SW 1271 (cell line): ENCODE measurements at regions not wholly inside any gene's neighbourhood (a gene's known extent, or its start where the extent isn't known, plus 50 kb on each side); places are given as distances from the start of the nearest gene placed in this dataset.
"Not testable (repeated sequence)": the region's sequence is repeated elsewhere in the genome, so short reads cannot be mapped to it uniquely, and the experiment has no call there.

Source experiments
- DNase-seq, 2 experiments: peaks; one replicate each; lab custom pipeline; 2025; lab: John Stamatoyannopoulos, UW

DNA sequence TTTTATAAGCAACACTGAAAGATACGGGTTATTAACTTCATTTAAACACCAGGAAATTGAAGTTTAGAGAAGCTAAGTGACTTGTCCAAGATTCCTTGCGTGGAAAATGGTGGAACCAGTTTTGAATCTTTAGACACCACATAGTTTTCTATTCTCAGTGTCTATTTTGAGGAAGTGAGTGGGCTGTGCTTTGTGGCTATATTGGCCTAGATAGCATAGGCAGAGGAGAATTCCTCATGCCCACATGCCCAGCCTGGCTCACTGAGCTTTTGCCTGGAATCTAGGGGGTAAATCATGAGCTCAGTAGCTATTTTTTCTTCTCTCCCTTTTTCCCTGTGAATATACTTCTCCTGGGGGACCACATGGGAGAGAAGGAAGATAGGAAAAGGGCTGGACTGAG, 431.3 kb downstream of the HS3ST3B1 start:
- DNase-seq: no peak

DNA sequence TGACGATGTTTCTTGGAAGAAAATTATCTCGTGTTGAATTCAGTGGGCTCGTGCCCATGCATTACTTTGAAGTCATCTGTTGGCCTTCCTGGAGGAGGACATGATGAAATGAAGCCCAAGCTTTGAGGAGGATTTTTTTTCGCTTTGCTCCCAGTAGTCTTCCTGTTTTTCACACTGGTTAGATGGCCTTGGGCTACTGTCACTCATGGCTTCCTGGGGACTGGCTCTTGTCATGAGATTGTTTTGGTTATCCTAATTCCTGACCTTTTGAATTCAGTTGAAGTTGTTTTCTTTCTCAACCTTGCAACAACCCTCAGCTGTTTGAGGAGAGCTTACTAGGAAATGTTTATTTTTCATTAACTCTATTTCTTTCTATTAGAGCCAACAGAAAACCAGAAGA, 430.7 kb downstream of the HS3ST3B1 start:
- no peak for DNase-seq

DNA sequence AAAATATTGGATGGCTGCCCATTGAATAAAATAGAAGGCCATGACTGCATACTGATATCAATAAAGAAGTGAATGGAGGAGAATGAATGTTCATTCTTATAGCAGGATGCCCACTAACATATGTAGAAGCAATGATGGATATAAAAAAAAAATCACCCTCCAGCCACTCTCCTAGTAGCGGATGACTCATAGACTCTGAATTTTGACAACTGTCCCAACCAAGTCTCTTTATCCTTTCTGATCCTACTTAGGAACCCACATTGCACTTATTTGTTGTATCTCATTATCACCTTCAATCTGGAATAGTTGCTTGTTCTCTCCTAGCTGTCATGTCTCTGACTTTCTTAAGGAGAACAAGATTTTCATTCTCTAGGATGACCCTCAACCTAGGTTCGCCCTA, 429.9 kb downstream of the HS3ST3B1 start:
- DNase-seq: no peak

DNA sequence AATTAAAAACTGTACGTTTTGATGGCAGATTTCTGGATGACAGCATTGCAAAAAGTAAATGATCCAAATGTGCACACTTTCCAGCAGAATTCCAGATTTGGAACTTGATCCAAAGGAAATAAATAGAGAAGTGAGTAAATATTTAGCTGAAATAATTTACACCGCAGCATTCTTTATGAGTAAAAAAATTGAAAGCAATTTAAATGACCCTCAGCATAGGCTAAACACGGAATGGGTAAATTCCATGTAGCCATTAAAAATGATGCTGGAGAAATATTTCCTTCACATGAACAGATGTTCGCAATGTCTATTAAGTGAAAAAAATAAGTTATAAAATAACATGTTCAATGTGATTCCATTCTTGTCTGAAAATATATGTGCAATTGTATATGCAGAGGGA, 424.8 kb downstream of the HS3ST3B1 start:
- no peak for DNase-seq

DNA sequence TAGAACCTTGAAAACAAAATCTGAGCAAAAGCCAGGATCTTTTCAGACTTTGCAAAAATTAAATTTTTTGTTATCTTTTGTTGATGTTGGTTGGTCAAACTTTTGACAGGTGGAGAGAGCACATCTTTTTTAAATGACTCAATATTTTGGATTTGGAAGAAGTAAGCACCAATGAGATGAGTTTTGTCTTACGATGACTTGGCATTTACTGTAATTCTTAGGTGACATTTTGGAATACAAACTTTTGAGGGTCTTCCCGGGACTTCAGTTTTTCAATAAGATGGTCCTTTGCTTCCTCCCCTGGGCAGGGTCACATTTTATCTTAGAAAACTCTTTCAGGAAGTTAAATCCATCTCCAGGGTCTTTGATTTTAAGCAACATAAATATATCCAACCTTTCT, 423.9 kb downstream of the HS3ST3B1 start:
- no peak for DNase-seq

DNA sequence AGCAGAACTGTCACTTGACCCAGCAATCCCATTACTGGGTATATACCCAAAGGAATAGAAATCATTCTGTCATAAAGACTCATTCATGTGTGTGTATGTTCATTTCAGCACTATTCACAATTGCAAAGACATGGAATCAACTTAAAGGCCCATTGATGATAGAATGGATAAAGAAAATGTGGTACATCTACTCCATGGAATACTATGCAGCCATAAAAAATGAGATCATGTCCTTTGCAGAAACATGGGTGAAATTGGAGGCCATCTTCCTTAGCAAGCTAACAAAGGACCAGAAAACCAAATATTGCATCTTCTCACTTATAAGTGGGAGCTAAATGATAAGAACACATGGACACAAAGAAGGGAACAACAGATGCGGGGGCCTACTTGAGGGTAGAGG, 422.5 kb downstream of the HS3ST3B1 start:
- DNase-seq: not testable (repeated sequence)

DNA sequence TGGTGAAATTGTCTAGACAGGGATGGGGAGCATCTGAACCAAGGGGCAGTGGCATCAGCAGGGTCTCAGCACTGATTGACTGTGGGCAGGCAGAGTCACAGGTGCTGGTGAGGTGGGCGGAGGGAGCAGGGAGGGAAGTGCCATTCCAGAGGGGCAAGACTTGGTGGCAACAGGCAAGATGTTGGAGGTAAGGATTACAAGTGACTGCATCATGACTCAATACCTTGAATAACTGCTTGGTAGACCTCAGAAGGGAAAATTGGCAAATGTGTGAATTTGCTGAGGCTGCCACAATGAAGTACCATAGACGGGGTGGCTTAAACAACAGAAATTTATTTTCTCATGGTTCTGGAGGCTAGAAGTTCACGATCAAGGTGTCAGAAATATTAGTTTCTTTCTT, 419.1 kb downstream of the HS3ST3B1 start:
- DNase-seq: no peak

DNA sequence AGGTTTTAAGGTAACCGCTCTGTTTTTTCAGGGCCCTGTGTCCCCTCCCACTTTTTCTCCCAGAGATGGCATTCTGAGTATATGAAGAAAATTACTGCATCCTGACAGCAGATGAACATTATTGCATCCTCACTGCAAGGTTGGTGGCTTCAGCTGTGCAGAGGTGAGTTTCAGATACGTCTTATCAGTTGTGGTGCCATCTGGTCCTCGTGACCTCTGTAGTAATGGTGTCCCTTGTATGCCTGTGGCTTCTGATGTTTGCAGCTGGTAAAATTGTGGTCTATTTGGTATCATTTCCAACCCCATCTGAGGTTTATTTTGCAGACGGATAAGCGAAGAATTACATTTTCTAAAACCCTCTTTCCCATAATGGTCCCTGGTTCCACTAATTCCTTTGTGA, 417.0 kb downstream of the HS3ST3B1 start:
- DNase-seq: no peak

DNA sequence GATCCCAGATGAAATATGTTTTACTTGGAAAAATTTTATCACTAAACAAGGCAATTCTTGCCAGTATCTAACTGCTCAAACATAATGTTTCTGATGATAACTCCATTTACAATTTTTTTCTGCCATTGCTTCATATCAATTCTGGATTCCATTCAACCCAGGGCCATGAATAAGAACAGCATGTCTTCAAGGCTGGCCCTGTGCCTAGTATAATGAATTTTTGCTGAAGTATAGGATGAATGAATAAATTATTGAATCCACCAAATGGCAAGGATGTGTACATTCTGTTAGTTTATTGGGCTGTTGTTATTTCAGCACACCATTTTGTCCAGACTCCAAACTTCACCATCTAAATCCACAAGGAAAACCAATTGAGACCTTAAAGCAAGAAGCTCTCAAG, 414.7 kb downstream of the HS3ST3B1 start:
- DNase-seq: no peak

DNA sequence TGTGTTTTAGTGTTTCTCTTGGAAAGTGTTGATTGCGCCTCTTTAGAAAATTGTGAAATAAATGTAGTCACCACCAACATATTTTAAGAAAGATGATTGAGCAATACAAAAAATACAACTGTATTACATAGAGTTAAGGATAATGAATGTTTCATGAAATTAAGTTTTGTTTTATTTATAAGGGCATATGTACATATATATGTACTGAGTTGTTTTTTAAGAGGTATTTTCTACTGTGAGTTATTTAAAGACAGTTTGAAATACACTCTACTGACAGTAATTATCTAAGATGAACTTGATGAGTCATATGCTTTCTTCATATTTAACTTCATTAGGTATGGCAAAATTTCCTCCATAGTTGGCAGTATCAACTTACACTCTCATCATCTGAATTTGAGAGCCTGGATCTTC, 411.7 kb downstream of the HS3ST3B1 start:
- no peak for DNase-seq

DNA sequence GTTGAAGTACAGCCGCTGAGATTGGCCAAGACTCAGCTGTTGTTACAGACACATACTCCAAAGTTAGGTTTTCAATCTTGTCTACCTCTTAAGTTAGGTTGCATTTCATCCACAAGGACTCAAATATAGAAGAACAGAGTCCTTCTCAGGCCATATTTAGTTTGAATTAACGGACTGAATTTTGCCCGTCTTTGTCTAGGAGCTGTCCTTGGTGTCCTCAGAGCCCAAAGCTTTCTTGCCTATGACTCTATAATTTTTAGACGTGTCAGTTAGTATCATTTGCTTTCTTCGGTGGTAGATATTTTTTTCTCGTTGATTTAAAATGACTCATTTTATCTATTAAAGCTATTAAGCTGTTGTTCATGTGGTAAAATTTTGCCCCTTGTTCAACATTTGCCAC, 403.2 kb downstream of the HS3ST3B1 start:
- no peak for DNase-seq

DNA sequence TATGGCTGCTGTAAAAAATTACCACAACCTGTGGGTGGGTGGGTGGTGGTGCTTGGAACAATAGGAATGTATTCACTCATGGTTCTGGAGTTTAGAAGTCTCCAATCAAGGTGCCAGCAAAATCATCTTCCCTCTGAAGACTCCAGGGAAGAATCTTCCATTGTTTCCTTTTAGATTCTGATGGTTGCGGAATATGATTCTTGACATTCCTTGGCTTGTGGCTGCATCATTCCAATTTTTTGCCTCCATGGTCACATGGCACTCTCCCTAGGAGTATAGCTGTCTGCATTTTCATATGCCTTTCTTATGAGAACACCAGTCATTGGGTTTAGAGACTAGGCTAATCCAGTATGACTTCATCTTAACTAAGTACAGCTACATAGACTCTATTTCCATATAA, 401.0 kb downstream of the HS3ST3B1 start:
- no peak for DNase-seq

DNA sequence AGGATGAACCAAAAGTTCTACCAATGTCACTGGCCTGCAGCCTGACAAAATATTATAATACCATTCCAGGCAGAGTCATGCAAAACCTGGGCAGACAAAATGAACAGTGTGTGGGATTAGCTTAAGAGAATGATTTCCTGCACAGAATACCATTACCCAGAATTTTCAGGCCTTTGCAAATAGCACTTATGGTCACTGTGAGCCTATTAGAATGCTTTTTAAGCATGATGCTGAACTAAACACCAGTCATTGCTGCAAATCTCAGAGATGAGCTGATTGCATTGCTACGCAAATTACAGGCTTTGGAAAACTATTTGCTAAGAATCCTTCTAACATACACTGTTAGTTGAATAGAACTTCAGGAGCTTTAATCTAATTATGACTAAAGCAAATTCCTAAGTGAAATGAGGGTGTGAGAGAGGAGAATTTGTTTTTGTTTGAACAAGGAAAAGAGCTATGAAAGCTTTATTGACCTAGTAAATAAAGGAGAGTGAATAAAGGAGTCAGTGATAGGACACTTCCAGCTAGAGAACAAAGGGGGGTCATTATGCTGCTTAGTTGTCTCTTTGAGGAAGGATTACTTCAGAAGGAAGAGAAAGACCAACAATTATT, 398.8 kb downstream of the HS3ST3B1 start:
- no peak for DNase-seq

DNA sequence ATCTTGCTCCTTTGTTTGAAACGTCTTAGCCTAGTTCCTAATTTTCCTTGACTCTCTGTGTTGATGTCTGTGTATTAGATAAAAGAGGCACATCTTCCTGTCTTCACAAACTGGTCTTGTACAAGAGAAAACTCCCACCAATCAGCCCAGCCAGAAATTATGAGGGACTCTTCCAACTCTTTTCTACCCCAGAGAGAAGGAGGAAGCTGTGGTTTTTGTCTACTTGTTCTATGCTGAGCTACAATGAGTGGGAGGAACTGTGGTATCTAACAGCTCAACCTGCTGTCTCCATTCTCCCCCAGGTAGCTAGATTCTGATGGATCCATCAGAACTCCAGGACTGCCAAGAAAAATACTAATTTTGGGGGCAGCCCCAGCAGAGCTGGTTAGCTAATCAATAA, 392.5 kb downstream of the HS3ST3B1 start:
- DNase-seq: no peak

DNA sequence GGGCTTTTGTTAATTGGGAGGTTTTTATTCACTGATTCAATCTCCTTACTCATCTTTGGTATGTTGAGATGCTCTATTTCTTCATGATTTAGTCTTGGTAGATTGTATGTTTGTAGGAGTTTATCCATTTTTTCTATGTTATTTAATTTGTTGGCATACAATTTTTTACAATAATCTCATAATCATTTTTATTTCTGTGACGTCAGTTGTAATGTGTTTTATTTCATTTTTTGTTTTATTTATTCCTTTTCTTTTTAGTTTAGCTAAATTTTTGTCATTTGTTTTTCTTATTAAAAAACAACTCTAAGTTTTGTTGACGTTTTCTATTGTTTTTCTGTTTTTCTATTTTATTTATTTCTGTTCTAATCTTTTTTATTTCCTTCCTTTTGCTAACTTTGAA, 389.8 kb downstream of the HS3ST3B1 start:
- DNase-seq: no peak

DNA sequence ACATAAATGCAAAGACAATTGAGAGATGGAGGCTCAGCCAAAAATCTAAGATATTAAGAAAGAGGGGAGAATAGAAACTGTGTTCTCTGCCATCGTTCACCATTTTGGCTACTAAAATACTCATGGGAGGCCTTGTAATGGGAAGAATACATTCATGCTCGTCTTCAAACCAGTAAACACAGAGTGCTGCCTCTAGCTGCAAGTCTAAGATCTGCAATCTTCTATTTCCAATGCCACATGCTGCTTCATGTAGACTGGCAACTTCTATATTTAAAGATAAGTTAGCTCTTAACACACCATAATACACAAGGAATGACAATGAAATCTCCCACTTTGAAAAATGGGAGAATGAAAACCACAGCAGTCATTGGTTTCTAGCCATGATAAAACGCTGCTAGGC, 387.3 kb downstream of the HS3ST3B1 start:
- no peak for DNase-seq

DNA sequence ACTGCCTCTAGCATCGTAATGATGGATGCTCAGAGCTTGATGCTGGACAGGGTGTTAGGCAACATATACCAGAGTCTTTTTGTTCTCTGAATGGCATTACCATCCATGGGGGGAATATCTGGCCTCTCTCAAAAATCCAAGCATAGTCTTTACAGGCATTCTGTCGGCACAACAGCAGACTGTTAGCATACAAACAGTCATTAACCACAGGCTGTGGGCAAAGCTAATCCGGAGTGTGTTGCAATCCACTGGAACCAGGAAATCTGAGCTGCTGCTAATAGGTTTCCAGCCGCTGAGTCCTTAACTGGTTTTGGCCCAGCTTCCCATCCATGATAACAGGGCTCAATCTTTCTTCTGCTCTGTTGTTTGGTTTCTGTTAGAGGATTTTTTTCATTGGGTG, 371.9 kb downstream of the HS3ST3B1 start:
- no peak for DNase-seq

DNA sequence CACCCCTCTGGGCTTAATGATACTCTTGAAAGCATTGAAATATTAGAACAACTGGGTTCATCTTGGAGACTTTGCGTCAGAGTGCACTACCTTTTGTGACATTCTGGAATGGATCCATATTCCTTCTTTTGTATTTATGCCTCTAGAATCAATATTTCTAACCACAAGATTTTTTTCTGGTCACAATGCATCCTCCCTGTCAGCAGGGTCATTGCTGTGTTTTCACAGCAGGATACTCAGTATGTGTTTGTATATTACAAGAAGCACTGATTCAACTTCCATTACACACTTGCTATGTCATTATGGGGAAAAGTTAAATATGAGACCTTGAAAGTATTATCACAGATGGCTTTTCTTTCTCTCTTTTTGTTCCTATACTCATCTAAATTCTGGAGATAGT, 370.0 kb downstream of the HS3ST3B1 start:
- DNase-seq: no peak

DNA sequence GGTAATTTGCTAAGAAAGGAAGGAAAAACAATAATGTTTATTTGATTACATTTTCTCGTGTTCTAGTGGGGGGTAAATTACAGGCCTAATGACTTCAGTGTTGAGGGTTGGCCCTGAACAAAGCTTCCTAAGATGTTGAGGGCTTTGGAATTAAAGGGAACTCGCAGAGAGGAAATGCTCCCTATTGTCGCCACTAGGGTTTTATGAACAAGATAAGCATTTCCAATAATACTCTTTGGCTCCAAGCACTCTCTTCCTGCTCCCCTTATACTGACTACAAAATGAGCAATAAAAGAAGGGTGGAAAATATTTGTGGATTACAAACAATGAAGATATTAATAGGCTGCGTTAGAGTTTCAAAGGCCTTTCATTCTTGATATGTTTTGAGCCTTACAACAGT, 363.6 kb downstream of the HS3ST3B1 start:
- no peak for DNase-seq

DNA sequence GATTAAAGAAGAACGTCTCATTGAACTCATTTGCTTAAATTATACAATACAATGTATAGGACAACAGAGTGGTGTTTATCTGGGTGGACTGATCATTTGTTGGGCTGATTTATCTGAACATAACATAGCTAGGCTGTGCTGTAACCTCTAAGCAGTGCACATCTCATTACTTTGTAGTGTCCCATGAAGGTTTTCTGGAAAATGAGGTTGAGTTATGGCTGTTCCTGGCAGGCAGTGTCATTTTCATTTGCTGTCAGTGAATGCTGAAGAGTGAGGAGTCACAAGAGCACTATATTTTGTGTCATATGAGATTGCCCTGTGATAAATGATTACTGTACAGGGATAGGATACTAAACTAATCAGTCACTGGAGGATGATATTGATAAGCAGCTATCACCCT, 340.2 kb downstream of the HS3ST3B1 start:
- DNase-seq: no peak

DNA sequence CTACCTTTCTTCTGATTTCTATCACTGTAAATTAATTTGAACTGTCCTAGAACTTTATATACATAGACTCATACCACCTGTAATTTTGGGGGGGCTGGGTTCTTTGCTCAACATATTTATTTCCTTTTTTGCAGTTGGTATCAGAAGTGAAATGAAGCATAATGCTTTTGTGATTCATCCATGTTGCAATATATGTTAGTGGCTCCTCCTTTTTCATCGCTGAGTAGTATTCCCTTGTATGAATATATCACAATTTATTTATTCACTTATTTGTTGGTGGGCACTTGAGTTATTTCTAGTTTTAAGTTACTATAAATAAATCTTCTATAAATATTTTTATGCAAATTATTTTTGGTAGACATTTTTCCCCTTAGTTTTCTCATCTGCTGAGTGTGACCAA, 336.4 kb downstream of the HS3ST3B1 start:
- no peak for DNase-seq

DNA sequence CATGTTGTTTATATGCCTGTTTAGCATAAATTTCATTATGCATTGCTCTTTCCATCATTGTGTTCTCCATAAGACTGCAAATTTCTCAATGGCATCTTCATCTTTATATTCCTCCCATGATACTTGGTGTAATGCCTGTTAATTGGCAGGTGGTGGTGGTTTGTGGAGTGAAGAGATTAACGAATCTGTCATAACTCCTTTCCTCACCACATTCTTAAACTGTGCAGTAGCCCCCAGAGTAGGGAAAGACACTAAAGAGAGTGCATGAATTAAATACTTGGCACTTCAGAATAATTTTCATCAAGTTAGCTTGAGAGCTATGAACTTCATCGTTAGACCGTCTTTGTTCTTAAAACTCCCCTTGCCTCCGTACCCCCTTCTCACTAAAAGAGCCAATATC, 329.7 kb downstream of the HS3ST3B1 start:
- DNase-seq: no peak

DNA sequence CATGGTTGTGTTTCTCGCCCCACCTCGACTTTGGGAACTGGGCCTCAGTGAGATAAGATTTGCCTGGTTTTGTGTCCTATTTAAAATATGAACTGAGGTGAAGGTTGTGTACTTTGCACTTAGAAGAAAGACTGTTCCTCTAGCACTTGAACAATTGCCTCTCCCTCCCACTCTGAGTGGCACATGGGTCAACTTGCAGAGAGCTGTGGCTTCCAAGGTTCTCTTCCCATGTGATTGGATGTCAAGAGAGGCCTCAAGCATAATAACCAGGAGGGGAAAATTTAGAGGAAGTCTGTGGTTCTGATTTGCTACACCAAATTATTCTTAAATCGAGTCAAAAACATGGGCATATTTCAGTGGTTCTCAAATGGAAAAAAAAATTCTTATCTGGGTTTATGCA, 329.2 kb downstream of the HS3ST3B1 start:
- DNase-seq: no peak

DNA sequence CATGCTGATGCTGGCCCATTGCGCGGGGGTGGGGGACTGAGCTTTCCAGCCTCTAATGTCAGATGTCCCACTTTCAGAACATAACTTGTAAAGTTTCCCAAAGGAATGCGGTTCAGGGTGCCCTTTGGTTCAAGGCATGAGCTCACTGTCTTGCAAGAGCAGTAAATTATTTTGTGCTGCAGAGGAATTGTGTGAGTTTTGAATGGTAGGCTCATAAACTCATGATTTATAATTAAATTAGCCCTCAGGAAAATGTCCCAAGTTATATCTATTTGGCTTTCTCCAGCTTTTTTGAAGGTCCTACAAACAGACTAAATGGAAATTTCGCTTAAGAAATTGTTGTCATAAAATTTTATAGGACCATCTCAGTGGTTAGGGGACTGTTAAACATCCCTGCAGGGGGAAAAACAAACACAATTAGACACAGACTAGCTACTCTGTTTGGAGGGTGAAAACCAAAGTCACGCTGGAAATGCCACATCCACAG, 321.8 kb downstream of the HS3ST3B1 start:
- no peak for DNase-seq
